Chondrocyte (in vitro differentiated cells): ENCODE measurements at regions not wholly inside any gene's neighbourhood (a gene's known extent, or its start where the extent isn't known, plus 50 kb on each side); places are given as distances from the start of the nearest gene placed in this dataset.

Experiments
- DNase-seq: peaks from one replicate; pipeline ENCODE4 v3.0.0; 2021; ENCODE audit warnings: mixed read lengths, low spot score
- H3K27ac Mint-ChIP-seq: one replicate; pipeline ENCODE4 v1.8.0; 2021; ENCODE audit warnings: mild to moderate bottlenecking, moderate library complexity, mixed read lengths; ENCODE audit not compliant: unreplicated experiment
- H3K27me3 Mint-ChIP-seq: 2 replicates; pipeline ENCODE4 v1.8.0; 2021; ENCODE audit warnings: low read depth, mixed read lengths
- H3K36me3 Mint-ChIP-seq: 2 replicates; pipeline ENCODE4 v1.8.0; 2021; ENCODE audit warnings: low read depth, mixed read lengths
- H3K4me1 Mint-ChIP-seq: 2 replicates; pipeline ENCODE4 v1.8.0; 2021; ENCODE audit warnings: low read depth, mild to moderate bottlenecking, mixed read lengths
- H3K4me3 Mint-ChIP-seq: one replicate; pipeline ENCODE4 v1.8.0; 2021; ENCODE audit warnings: mild to moderate bottlenecking, moderate library complexity, mixed read lengths; ENCODE audit not compliant: unreplicated experiment
- H3K9me3 Mint-ChIP-seq: 2 replicates; pipeline ENCODE4 v1.8.0; 2021; ENCODE audit warnings: low read depth, mixed read lengths
- CTCF ChIP-seq: fragments of 200-600 bp; sonication (generic); IDR thresholded peaks from 2 replicates; pipeline ENCODE4 v1.5.0; 2021; ENCODE audit warnings: antibody characterized with exemption, mild to moderate bottlenecking, moderate library complexity

DNA sequence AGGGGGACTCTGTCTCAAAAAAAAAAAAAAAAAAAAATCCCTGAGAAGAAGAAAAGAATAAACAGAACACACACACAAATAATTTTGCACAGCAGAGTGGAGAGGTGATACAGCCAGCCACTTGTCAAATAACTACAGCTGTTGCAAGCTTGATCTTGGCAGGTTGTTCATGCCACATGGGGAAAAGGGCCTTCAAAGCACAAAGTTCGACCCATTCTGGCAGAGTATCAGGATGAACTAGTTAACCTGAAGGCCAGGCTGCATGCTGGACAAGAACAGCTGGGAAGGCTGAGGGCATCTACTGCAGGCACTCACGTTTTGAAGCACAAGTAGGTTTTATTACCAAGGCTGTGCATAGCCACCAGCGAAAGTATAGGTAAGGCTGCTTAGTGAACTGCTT lies 104.1 kb downstream of the KCTD15 start:
- peaks cover 22% of the 10 kb centered on the region for H3K4me1 Mint-ChIP-seq
- H3K27ac Mint-ChIP-seq, result no peak overlapping the region

DNA sequence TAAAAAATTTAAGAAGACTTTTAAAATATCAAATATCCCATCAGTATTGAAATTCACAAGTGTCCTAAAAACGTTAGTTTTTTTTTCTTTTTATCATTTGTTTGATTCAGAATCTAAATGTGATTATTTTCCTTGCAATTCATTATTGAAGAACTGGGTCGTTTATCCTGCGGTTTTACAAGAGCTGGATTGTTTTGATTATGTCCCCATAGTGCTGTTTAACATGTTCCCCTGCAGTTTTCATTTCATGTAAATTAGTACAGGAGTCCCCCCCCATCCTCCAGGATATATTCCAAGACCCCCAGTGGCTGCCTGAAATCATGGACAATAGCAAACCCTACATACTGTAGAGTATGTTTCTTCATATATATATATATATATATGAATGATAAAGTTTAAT lies 105.7 kb downstream of the KCTD15 start:
- DNase-seq, result no peak
- H3K27me3 Mint-ChIP-seq, result no peaks in the 10 kb centered on the region
- peaks cover 12% of the 10 kb centered on the region for H3K36me3 Mint-ChIP-seq
- no peak overlapping the region for H3K4me3 Mint-ChIP-seq
- peaks cover 27% of the 10 kb centered on the region for H3K4me1 Mint-ChIP-seq
- no peak for TF ChIP-seq CTCF
- H3K9me3 Mint-ChIP-seq, result peaks cover 15% of the 10 kb centered on the region
- no peak overlapping the region for H3K27ac Mint-ChIP-seq

More for the DNA sequence above, 104.1 kb downstream of the KCTD15 start:
- no peaks in the 10 kb centered on the region for H3K27me3 Mint-ChIP-seq
- DNase-seq, result no peak
- no peak for TF ChIP-seq CTCF
- H3K4me3 Mint-ChIP-seq, result no peak overlapping the region
- H3K36me3 Mint-ChIP-seq, result peaks cover 12% of the 10 kb centered on the region
- peaks cover 15% of the 10 kb centered on the region for H3K9me3 Mint-ChIP-seq

DNA sequence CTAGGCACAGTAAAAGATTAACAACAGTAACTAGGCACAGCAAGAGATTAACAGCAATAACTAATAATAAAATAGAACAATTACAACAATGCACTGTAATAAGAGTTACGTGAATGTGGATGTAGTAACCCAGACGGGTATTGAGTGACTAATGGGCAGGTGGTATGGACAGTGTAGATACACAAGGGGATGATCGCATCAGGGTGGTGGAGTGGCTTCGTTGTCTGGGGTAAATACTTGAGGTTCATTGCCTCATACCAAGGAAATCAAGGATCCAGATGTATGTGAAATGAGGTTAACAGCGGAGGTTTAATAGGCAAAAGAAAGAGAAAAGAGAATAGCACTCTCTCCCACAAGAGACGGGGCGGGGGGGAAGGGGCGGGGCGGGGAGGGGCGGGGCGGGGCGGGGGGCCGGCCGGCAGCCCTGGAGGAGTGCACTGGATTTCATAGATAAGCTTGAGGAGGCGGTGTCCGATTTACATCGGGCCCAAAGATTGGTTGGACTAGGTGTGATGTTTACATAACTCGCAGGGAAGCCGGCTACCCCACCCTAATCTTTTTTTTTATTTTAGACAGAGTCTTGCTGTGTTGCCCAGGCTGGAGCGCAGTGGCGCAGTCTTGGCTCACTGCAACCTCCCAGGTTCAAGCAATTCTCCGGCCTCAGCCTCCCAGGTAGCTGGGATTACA lies 106.3 kb downstream of the KCTD15 start:
- Mint-ChIP-seq H3K9me3 (peaks cover 12% of the 10 kb centered on the region), H3K27me3 (no peaks in the 10 kb centered on the region), H3K4me1 (peaks cover 28% of the 10 kb centered on the region), H3K4me3 (no peak overlapping the region), H3K27ac (no peak overlapping the region), H3K36me3 (peaks cover 9% of the 10 kb centered on the region)
- no peak for TF ChIP-seq CTCF
- no peak for DNase-seq

DNA sequence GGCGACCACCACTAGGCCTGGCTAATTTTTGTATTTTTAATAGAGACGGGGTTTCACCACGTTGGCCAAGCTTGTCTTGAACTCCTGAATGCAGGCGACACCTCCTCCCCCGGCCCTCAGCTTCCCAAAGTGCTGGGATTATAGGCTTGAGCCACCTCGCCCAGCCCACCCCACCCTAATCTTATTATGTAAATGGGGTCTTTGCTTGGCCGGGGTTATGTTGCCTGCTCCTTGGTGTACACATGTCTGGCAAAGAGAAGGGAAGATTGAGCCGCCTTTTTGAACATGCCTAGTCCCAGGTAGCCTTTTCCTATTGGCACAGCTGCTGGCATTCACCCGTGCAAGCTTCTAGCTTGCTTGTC lies 106.8 kb downstream of the KCTD15 start:
- no peak overlapping the region for H3K27ac Mint-ChIP-seq
- peaks cover 4% of the 10 kb centered on the region for H3K36me3 Mint-ChIP-seq
- no peak for DNase-seq
- no peaks in the 10 kb centered on the region for H3K27me3 Mint-ChIP-seq
- no peak for TF ChIP-seq CTCF
- peaks cover 28% of the 10 kb centered on the region for H3K4me1 Mint-ChIP-seq
- no peak overlapping the region for H3K4me3 Mint-ChIP-seq
- H3K9me3 Mint-ChIP-seq, result peaks cover 9% of the 10 kb centered on the region

GRCh38 chr19:33904681-33905080 lies 108.0 kb downstream of the KCTD15 start:
- H3K4me3 Mint-ChIP-seq, result peak overlapping the region; percentile 79
- TF ChIP-seq CTCF, result no peak
- no peaks in the 10 kb centered on the region for H3K36me3 Mint-ChIP-seq
- DNase-seq, result no peak
- peak overlapping the region; percentile 95 for H3K27ac Mint-ChIP-seq
- no peaks in the 10 kb centered on the region for H3K27me3 Mint-ChIP-seq
- peaks cover 4% of the 10 kb centered on the region for H3K9me3 Mint-ChIP-seq
- peaks cover 28% of the 10 kb centered on the region for H3K4me1 Mint-ChIP-seq
